HL-60 (cell line): ENCODE measurements at regions not wholly inside any gene's neighbourhood (a gene's known extent, or its start where the extent isn't known, plus 50 kb on each side); places are given as distances from the start of the nearest gene placed in this dataset.

Source experiments
- DNase-seq, 2 experiments: peaks; one replicate each; pipeline ENCODE4 v3.0.0-alpha.2; 2010 to 2020; ENCODE audit warnings: low read depth in 1 of 2, low spot score in 1 of 2
- H3K27ac ChIP-seq: fragments of 250-450 bp; sonication (Bioruptor Pico); replicated peaks from 2 replicates; pipeline ENCODE4 v1.5.1; 2020; ENCODE audit warnings: mild to moderate bottlenecking, moderate library complexity
- H3K27me3 ChIP-seq: fragments of 250-450 bp; sonication (Bioruptor Pico); 2 replicates; pipeline ENCODE4 v1.5.1; 2021; ENCODE audit warnings: mild to moderate bottlenecking, moderate library complexity; ENCODE audit not compliant: insufficient read depth, poor library complexity, severe bottlenecking
- H3K4me3 ChIP-seq: replicated peaks from 2 replicates; pipeline ENCODE4 v1.5.1; 2011; ENCODE audit warnings: mild to moderate bottlenecking, control low read depth, low read length; ENCODE audit not compliant: insufficient read depth
- CTCF ChIP-seq: IDR thresholded peaks from one replicate; pipeline ENCODE4 v1.5.1; 2011; ENCODE audit warnings: low read length, control low read depth, inconsistent platforms; ENCODE audit not compliant: insufficient read depth
- GABPA ChIP-seq: IDR thresholded peaks from 2 replicates; pipeline ENCODE4 v1.6.1; 2012; ENCODE audit warnings: low read depth
- POLR2AphosphoS5 ChIP-seq: IDR thresholded peaks from 2 replicates; pipeline ENCODE4 v1.6.1; 2012; ENCODE audit warnings: low read depth
- REST ChIP-seq: IDR thresholded peaks from 2 replicates; pipeline ENCODE4 v1.6.1; 2012; ENCODE audit warnings: low read depth; ENCODE audit not compliant: insufficient replicate concordance
- SPI1 ChIP-seq: IDR thresholded peaks from 2 replicates; pipeline ENCODE4 v1.6.1; 2012; ENCODE audit warnings: low read depth, mild to moderate bottlenecking, borderline replicate concordance

- TF ChIP-seq SPI1 (no peak), CTCF (no peak), POLR2AphosphoS5 (no peak), REST (no peak), GABPA (no peak)
- no peak overlapping the region for H3K4me3 ChIP-seq
- no peak overlapping the region for H3K27ac ChIP-seq
- no peak for DNase-seq
- H3K27me3 ChIP-seq = no peaks in the 10 kb centered on the region
These were observed 346.8 kb downstream of the OR4C45 start for GRCh38 chr11:50379484-50379883.

- TF ChIP-seq POLR2AphosphoS5 = no peak
- TF ChIP-seq CTCF = no peak
- no peak for TF ChIP-seq REST
- no peak for TF ChIP-seq SPI1
- no peak for TF ChIP-seq GABPA
- no peak overlapping the region for H3K4me3 ChIP-seq
- H3K27ac ChIP-seq = no peak overlapping the region
- no peak for DNase-seq
- H3K27me3 ChIP-seq = no peaks in the 10 kb centered on the region
These were observed 361.3 kb downstream of the OR4C45 start for GRCh38 chr11:50394017-50394416.

GRCh38 chr11:50412832-50413231 is 380.2 kb downstream of the OR4C45 start:
- H3K4me3 ChIP-seq = no peak overlapping the region
- H3K27me3 ChIP-seq = no peaks in the 10 kb centered on the region
- no peak for DNase-seq

More at GRCh38 chr11:50412832-50413231, 380.2 kb downstream of the OR4C45 start:
- TF ChIP-seq SPI1 (no peak), REST (no peak), CTCF (no peak), POLR2AphosphoS5 (no peak), GABPA (no peak)
- no peak overlapping the region for H3K27ac ChIP-seq
